ENCODE measurements at regions not wholly inside any gene's neighbourhood (a gene's known extent, or its start where the extent isn't known, plus 50 kb on each side); places are given as distances from the start of the nearest gene placed in this dataset.

DNA sequence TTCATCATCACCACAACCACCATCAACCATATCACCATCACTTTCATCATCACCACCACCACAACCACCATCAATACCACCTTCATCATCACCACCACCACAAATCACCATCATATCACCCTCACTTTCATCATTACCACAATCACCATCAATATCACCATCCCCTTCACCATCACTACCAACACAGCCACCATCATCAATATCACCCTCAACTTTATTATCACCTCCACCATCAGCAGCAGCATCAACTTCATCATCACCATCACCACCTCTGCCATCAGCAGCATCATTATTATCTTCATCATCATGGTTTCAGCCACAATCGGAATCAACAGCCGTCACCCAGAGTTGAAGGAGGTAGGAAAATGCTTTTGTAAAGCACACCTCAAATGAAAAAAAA, 225.7 kb upstream of the SULF2 start (continued):
- TF ChIP-seq ESRRA (CRISPR knock-in tag; IDR thresholded peaks at IDR 0.05; ENCODE audit: borderline replicate concordance) (no peak), CBFB (CRISPR knock-in tag; IDR thresholded peaks at IDR 0.05; ENCODE audit: low read depth) (no peak), RELA (CRISPR knock-in tag; IDR thresholded peaks at IDR 0.05; ENCODE audit: borderline replicate concordance) (no peak), ELF4 (CRISPR knock-in tag; IDR thresholded peaks at IDR 0.05; ENCODE audit: low read depth) (no peak), ZNF423 (CRISPR knock-in tag; IDR thresholded peaks at IDR 0.05) (no peak), ZNF263 (CRISPR knock-in tag; IDR thresholded peaks at IDR 0.05; ENCODE audit: low read depth) (no peak)
- TF ChIP-seq, protein P1, sequence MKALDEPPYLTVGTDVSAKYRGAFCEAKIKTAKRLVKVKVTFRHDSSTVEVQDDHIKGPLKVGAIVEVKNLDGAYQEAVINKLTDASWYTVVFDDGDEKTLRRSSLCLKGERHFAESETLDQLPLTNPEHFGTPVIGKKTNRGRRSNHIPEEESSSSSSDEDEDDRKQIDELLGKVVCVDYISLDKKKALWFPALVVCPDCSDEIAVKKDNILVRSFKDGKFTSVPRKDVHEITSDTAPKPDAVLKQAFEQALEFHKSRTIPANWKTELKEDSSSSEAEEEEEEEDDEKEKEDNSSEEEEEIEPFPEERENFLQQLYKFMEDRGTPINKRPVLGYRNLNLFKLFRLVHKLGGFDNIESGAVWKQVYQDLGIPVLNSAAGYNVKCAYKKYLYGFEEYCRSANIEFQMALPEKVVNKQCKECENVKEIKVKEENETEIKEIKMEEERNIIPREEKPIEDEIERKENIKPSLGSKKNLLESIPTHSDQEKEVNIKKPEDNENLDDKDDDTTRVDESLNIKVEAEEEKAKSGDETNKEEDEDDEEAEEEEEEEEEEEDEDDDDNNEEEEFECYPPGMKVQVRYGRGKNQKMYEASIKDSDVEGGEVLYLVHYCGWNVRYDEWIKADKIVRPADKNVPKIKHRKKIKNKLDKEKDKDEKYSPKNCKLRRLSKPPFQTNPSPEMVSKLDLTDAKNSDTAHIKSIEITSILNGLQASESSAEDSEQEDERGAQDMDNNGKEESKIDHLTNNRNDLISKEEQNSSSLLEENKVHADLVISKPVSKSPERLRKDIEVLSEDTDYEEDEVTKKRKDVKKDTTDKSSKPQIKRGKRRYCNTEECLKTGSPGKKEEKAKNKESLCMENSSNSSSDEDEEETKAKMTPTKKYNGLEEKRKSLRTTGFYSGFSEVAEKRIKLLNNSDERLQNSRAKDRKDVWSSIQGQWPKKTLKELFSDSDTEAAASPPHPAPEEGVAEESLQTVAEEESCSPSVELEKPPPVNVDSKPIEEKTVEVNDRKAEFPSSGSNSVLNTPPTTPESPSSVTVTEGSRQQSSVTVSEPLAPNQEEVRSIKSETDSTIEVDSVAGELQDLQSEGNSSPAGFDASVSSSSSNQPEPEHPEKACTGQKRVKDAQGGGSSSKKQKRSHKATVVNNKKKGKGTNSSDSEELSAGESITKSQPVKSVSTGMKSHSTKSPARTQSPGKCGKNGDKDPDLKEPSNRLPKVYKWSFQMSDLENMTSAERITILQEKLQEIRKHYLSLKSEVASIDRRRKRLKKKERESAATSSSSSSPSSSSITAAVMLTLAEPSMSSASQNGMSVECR (CRISPR knock-in tag; IDR thresholded peaks at IDR 0.05; ENCODE audit: borderline replicate concordance), result no peak

- POLR2A ChIA-PET, result no interaction called here
- ATAC-seq (no peak), DNase-seq (ENCODE audit: low spot score) (no peak)
- TF ChIP-seq, protein P2, sequence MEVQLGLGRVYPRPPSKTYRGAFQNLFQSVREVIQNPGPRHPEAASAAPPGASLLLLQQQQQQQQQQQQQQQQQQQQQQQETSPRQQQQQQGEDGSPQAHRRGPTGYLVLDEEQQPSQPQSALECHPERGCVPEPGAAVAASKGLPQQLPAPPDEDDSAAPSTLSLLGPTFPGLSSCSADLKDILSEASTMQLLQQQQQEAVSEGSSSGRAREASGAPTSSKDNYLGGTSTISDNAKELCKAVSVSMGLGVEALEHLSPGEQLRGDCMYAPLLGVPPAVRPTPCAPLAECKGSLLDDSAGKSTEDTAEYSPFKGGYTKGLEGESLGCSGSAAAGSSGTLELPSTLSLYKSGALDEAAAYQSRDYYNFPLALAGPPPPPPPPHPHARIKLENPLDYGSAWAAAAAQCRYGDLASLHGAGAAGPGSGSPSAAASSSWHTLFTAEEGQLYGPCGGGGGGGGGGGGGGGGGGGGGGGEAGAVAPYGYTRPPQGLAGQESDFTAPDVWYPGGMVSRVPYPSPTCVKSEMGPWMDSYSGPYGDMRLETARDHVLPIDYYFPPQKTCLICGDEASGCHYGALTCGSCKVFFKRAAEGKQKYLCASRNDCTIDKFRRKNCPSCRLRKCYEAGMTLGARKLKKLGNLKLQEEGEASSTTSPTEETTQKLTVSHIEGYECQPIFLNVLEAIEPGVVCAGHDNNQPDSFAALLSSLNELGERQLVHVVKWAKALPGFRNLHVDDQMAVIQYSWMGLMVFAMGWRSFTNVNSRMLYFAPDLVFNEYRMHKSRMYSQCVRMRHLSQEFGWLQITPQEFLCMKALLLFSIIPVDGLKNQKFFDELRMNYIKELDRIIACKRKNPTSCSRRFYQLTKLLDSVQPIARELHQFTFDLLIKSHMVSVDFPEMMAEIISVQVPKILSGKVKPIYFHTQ (CRISPR knock-in tag; IDR thresholded peaks at IDR 0.05), result no peak
- TF ChIP-seq NFE2L1 (CRISPR knock-in tag; IDR thresholded peaks at IDR 0.05), result no peak
- TF ChIP-seq, protein P3, sequence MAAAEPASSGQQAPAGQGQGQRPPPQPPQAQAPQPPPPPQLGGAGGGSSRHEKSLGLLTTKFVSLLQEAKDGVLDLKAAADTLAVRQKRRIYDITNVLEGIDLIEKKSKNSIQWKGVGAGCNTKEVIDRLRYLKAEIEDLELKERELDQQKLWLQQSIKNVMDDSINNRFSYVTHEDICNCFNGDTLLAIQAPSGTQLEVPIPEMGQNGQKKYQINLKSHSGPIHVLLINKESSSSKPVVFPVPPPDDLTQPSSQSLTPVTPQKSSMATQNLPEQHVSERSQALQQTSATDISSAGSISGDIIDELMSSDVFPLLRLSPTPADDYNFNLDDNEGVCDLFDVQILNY (CRISPR knock-in tag; IDR thresholded peaks at IDR 0.05), result no peak
- TF ChIP-seq, protein P4, sequence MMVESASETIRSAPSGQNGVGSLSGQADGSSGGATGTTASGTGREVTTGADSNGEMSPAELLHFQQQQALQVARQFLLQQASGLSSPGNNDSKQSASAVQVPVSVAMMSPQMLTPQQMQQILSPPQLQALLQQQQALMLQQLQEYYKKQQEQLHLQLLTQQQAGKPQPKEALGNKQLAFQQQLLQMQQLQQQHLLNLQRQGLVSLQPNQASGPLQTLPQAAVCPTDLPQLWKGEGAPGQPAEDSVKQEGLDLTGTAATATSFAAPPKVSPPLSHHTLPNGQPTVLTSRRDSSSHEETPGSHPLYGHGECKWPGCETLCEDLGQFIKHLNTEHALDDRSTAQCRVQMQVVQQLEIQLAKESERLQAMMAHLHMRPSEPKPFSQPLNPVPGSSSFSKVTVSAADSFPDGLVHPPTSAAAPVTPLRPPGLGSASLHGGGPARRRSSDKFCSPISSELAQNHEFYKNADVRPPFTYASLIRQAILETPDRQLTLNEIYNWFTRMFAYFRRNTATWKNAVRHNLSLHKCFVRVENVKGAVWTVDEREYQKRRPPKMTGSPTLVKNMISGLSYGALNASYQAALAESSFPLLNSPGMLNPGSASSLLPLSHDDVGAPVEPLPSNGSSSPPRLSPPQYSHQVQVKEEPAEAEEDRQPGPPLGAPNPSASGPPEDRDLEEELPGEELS (CRISPR knock-in tag; IDR thresholded peaks at IDR 0.05), result no peak
- TF ChIP-seq ZNF121 (CRISPR knock-in tag; IDR thresholded peaks at IDR 0.05), result no peak
- TF ChIP-seq IRF2 (CRISPR knock-in tag; IDR thresholded peaks at IDR 0.05; ENCODE audit: borderline replicate concordance, low read depth), result no peak
- TF ChIP-seq PRRX2 (CRISPR knock-in tag; IDR thresholded peaks at IDR 0.05), result no peak
- TF ChIP-seq, protein P5, sequence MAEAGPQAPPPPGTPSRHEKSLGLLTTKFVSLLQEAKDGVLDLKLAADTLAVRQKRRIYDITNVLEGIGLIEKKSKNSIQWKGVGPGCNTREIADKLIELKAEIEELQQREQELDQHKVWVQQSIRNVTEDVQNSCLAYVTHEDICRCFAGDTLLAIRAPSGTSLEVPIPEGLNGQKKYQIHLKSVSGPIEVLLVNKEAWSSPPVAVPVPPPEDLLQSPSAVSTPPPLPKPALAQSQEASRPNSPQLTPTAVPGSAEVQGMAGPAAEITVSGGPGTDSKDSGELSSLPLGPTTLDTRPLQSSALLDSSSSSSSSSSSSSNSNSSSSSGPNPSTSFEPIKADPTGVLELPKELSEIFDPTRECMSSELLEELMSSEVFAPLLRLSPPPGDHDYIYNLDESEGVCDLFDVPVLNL (CRISPR knock-in tag; IDR thresholded peaks at IDR 0.05; ENCODE audit: borderline replicate concordance, low read depth), result no peak
- TF ChIP-seq, protein P6, sequence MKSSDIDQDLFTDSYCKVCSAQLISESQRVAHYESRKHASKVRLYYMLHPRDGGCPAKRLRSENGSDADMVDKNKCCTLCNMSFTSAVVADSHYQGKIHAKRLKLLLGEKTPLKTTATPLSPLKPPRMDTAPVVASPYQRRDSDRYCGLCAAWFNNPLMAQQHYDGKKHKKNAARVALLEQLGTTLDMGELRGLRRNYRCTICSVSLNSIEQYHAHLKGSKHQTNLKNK (CRISPR knock-in tag; IDR thresholded peaks at IDR 0.05), result no peak
- no peak for TF ChIP-seq ZNF232 (CRISPR knock-in tag; IDR thresholded peaks at IDR 0.05)
- TF ChIP-seq SOX15 (CRISPR knock-in tag; IDR thresholded peaks at IDR 0.05), result no peak
- no peak for TF ChIP-seq ATF1 (CRISPR knock-in tag; IDR thresholded peaks at IDR 0.05)
- no peak for TF ChIP-seq ZNF671 (CRISPR knock-in tag; IDR thresholded peaks at IDR 0.05)
- TF ChIP-seq ZNF416 (CRISPR knock-in tag; IDR thresholded peaks at IDR 0.05), result no peak
- Mint-ChIP-seq H3K4me3 (no peak overlapping the region), H3K4me1 (no peaks in the 10 kb centered on the region), H3K27ac (no peak overlapping the region), H3K9me3 (peaks cover 13% of the 10 kb centered on the region), H3K27me3 (ENCODE audit: low read depth) (no peaks in the 10 kb centered on the region; the same call in 1 of the 2 replicates), H3K36me3 (peaks cover 27% of the 10 kb centered on the region)
- CTCF ChIA-PET, result no interaction called here
Measured at GRCh38 chr20:48010623-48011022, 225.3 kb upstream of the SULF2 start.
